Large intestine (tissue), 3 donors: ENCODE measurements at regions not wholly inside any gene's neighbourhood (a gene's known extent, or its start where the extent isn't known, plus 50 kb on each side); places are given as distances from the start of the nearest gene placed in this dataset.

Experiments used
- DNase-seq, 2 donors: peaks; one replicate each; pipeline versions ENCODE4 v3.0.0 to v3.0.0-alpha.2; 2013
- H3K27ac ChIP-seq: one replicate; pipeline ENCODE4 v1.5.1; 2013; ENCODE audit warnings: low read length
- H3K27me3 ChIP-seq: 2 replicates; pipeline ENCODE4 v1.6.1; 2013; ENCODE audit warnings: low read length; ENCODE audit not compliant: control insufficient read depth, insufficient read depth
- H3K36me3 ChIP-seq: 2 replicates; pipeline ENCODE4 v1.6.1; 2013; ENCODE audit warnings: low read length; ENCODE audit not compliant: control insufficient read depth, insufficient read depth
- H3K4me1 ChIP-seq: one replicate; pipeline ENCODE4 v1.6.1; 2013; ENCODE audit warnings: low read length; ENCODE audit not compliant: control insufficient read depth, insufficient read depth
- H3K4me3 ChIP-seq: one replicate; pipeline ENCODE4 v1.5.1; 2013; ENCODE audit warnings: low read length
- H3K9me3 ChIP-seq: one replicate; pipeline ENCODE4 v1.6.1; 2013; ENCODE audit warnings: mild to moderate bottlenecking, low read depth, low read length, moderate library complexity; ENCODE audit not compliant: control insufficient read depth
- WGBS: methylation state at CpG from one replicate; pipeline ENCODE4 v1.1.5; 2013; ENCODE audit warnings: low lambda C conversion rate; ENCODE audit not compliant: insufficient coverage; 5-methylcytosine and 5-hydroxymethylcytosine counted together

GRCh38 chr3:171955598-171955997 lies 83.8 kb upstream of the FNDC3B start:
- no peak overlapping the region for H3K4me3 ChIP-seq
- WGBS = 100% methylated on average over 2 of the region's 3 CpGs
- H3K9me3 ChIP-seq = no peaks in the 10 kb centered on the region

GRCh38 chr3:171956181-171956683 lies 83.1 kb upstream of the FNDC3B start:
- Histone ChIP-seq H3K4me3 (no peak overlapping the region), H3K36me3 (no peaks in the 10 kb centered on the region), H3K27me3 (no peaks in the 10 kb centered on the region), H3K9me3 (no peaks in the 10 kb centered on the region), H3K27ac (no peak overlapping the region), H3K4me1 (peaks cover 9% of the 10 kb centered on the region)
- WGBS = no CpG with 5 or more reads among the region's 13 CpGs
- no peak for DNase-seq

More at GRCh38 chr3:171955598-171955997, 83.8 kb upstream of the FNDC3B start:
- Histone ChIP-seq H3K27me3 (no peaks in the 10 kb centered on the region), H3K4me1 (peaks cover 9% of the 10 kb centered on the region), H3K36me3 (no peaks in the 10 kb centered on the region), H3K27ac (no peak overlapping the region)
- no peak for DNase-seq

DNA sequence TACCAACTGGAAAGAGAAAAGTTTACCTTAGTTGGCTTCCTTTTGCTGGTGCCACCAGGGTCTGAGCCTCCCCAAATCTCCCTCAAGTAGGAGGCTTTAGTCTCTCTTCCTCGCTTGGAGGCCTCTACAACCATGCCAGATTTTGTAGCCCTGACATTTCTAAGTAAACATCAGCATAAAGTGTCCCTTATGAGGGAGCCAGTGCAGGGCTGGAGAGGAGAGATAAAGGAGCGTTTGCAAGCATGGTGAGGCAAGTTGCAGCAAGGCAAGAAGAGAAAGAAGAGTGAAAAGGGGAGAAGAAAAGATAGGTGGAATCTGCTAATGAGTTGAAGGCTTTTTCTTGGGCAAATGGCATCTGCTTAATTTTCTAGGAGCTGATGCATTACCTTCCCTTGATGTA lies 82.7 kb upstream of the FNDC3B start:
- no peaks in the 10 kb centered on the region for H3K9me3 ChIP-seq
- no peak for DNase-seq
- H3K4me1 ChIP-seq = peaks cover 9% of the 10 kb centered on the region
- no peaks in the 10 kb centered on the region for H3K36me3 ChIP-seq
- H3K4me3 ChIP-seq = no peak overlapping the region
- WGBS = no CpG with 5 or more reads among the region's 2 CpGs
- no peaks in the 10 kb centered on the region for H3K27me3 ChIP-seq
- H3K27ac ChIP-seq = no peak overlapping the region

DNA sequence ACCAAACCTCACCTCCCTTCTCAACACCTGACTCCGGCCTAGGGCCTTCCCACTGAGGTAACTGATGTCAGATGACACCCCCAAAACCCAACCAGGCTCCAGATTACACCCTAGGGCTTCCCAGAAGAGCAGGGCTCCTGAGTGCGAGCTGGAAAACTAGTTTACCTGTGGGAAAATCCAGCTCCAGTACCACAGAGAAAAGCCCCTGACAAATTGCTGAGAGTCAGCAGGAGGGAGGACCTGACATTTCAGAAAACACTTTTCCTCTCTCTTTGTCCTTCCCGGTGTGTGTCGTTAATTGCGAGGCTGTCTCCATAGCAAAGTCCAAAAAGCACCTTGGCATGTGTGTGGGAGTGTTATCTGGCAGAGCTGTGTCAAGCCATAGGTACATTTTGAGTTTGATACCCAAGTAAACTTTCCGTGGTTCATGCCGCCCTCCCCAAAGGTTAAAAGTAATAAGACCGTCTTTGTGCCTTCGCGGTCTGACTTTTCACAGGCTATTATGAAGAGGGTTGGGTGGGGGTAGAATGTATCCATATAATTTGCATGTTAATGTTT lies 79.8 kb upstream of the FNDC3B start:
- Histone ChIP-seq H3K27me3 (no peaks in the 10 kb centered on the region), H3K9me3 (no peaks in the 10 kb centered on the region), H3K4me1 (peaks cover 9% of the 10 kb centered on the region), H3K36me3 (no peaks in the 10 kb centered on the region), H3K27ac (no peak overlapping the region), H3K4me3 (no peak overlapping the region)
- DNase-seq = peak; percentile 33 to 78
- WGBS = 25% methylated on average over 5 of the region's 10 CpGs

DNA sequence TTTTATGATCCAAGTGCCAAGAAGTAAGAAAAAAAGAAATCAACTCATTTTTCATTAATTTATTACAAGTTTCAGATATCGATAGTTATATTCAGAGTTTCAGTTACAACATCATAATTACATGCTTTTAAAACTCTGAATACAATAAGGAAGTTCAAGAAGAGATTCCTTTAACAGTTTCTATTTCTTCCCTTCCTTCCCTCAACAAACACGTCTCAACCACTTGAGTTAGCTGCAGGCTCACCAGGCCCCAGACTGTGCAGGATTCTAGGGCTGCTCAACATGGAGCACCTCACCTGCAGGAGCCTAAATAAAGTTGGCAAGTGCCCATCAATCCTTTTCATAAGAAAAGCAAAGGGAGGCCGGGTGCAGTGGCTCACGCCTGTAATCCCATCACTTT lies 79.2 kb upstream of the FNDC3B start:
- Histone ChIP-seq H3K27me3 (no peaks in the 10 kb centered on the region), H3K4me3 (no peak overlapping the region), H3K4me1 (peaks cover 9% of the 10 kb centered on the region), H3K27ac (no peak overlapping the region), H3K9me3 (no peaks in the 10 kb centered on the region), H3K36me3 (no peaks in the 10 kb centered on the region)
- DNase-seq = no peak
- WGBS = 40% methylated on average over 1 of the region's 4 CpGs

- Histone ChIP-seq H3K36me3 (no peaks in the 10 kb centered on the region), H3K4me3 (no peak overlapping the region), H3K27ac (no peak overlapping the region), H3K27me3 (no peaks in the 10 kb centered on the region), H3K9me3 (no peaks in the 10 kb centered on the region), H3K4me1 (peaks cover 9% of the 10 kb centered on the region)
- DNase-seq = no peak
- WGBS = 60% methylated on average over 3 of the region's 7 CpGs
Measured at GRCh38 chr3:171962137-171962720, 77.1 kb upstream of the FNDC3B start.

DNA sequence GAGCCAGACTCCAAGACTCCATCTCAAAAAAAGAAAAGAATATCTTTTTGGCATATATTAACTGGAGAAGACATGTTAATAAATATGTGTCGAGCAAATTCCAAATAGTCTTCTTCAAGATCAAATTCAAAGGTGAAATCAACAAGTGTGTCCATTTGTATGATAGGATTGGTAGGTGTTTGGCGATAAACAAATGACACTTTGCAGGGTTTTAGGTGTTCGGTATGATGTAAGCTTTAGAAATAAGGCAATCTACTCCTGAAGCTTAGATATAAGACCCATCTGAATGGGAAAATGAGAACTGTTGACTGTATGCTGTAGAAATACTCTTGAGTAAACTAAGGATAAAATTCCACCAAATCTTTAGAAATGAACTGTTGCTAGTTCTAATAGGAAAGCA lies 75.8 kb upstream of the FNDC3B start:
- 100% methylated on average over 3 of the region's 3 CpGs for WGBS
- Histone ChIP-seq H3K4me1 (peaks cover 9% of the 10 kb centered on the region), H3K27ac (no peak overlapping the region), H3K9me3 (no peaks in the 10 kb centered on the region), H3K4me3 (no peak overlapping the region), H3K36me3 (no peaks in the 10 kb centered on the region), H3K27me3 (no peaks in the 10 kb centered on the region)
- DNase-seq = no peak

GRCh38 chr3:171965067-171965712 lies 74.2 kb upstream of the FNDC3B start:
- no peak for DNase-seq
- Histone ChIP-seq H3K36me3 (no peaks in the 10 kb centered on the region), H3K27ac (no peak overlapping the region), H3K4me1 (no peaks in the 10 kb centered on the region), H3K4me3 (no peak overlapping the region), H3K9me3 (no peaks in the 10 kb centered on the region), H3K27me3 (no peaks in the 10 kb centered on the region)
- 80% methylated on average over 1 of the region's 6 CpGs for WGBS

GRCh38 chr3:171966533-171967136 lies 72.7 kb upstream of the FNDC3B start:
- no peaks in the 10 kb centered on the region for H3K36me3 ChIP-seq
- 71% methylated on average over 1 of the region's 3 CpGs for WGBS
- no peaks in the 10 kb centered on the region for H3K27me3 ChIP-seq
- DNase-seq = no peak
- H3K27ac ChIP-seq = no peak overlapping the region
- H3K9me3 ChIP-seq = no peaks in the 10 kb centered on the region
- H3K4me3 ChIP-seq = no peak overlapping the region
- H3K4me1 ChIP-seq = no peaks in the 10 kb centered on the region

DNA sequence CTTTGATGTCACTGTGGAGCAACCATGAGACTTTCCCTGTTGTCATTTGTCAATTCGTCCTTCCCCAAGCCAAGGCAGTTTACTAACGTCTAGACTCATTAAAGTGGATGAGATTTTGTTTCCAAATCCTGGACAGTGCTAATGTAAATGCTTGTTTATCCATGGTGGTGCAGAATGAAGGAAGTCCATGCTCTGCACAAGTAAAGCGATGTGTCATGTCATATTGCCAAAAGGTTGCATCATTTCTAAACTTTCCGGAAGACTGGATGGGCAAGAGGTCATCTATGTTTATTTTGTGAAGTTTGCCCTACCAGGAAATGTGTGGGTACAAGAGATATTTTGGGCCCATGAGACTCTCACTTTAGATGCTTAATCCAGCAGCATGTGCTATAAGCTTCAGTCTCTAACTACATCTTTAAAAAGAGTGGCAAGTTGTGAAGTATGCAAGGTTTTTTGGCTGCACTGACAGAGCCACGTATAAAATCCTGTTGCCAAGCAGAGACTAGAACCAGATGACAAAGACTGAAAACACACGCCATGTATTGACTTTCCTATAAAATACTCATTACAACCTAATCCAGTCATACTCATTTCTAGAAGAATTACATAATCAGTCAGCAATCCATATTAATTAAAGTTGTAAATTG lies 72.1 kb upstream of the FNDC3B start:
- H3K9me3 ChIP-seq = no peaks in the 10 kb centered on the region
- no peaks in the 10 kb centered on the region for H3K36me3 ChIP-seq
- no peak overlapping the region for H3K27ac ChIP-seq
- no peaks in the 10 kb centered on the region for H3K27me3 ChIP-seq
- WGBS = no CpG with 5 or more reads among the region's 6 CpGs
- H3K4me1 ChIP-seq = no peaks in the 10 kb centered on the region
- DNase-seq = no peak
- no peak overlapping the region for H3K4me3 ChIP-seq
